ENCODE measurements at regions not wholly inside any gene's neighbourhood (a gene's known extent, or its start where the extent isn't known, plus 50 kb on each side); places are given as distances from the start of the nearest gene placed in this dataset.

DNA sequence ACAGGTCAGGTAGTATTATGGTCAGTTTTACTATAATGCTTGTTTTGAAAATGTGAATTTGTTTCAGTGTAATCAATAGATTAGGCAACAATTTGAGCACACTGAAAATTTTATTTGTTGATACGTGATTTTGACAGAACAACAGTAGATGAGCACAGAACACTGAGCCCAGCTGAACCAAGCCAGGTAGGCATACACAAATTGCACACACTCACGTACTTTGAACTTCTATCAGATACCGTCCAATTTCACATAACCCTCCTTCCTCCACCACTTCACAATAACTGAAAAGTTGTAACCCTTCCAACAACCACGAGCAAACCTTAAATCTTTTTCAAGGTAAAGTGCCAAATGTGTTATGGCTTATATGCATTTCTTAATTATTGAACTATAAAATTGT lies 229.5 kb upstream of the TMEFF2 start:
- Histone ChIP-seq H3K9me2 (replicated peaks; ENCODE audit: insufficient read depth, low read length) (no peaks in the 10 kb centered on the region), H3K9ac (ENCODE audit: low read length) (no peak overlapping the region), H2AFZ (ENCODE audit: low read length) (no peak overlapping the region), H3K36me3 (replicated peaks; ENCODE audit: insufficient read depth, low read length) (no peaks in the 10 kb centered on the region), H3K4me1 (ENCODE audit: low read length) (no peaks in the 10 kb centered on the region), H3K4me3 (ENCODE audit: low read length) (no peak overlapping the region), H3F3A (ENCODE audit: insufficient read depth, low read length) (no peaks in the 10 kb centered on the region), H3K4me2 (ENCODE audit: low read depth, low read length) (no peak overlapping the region), H3K27me3 (replicated peaks; ENCODE audit: insufficient read depth, low read length) (no peaks in the 10 kb centered on the region), H4K20me1 (ENCODE audit: insufficient read depth, low read length) (no peaks in the 10 kb centered on the region), H3K27ac (ENCODE audit: low read length) (no peak overlapping the region), H3K79me2 (ENCODE audit: low read length) (no peaks in the 10 kb centered on the region), H3K9me3 (replicated peaks; ENCODE audit: insufficient read depth, low read length) (no peaks in the 10 kb centered on the region)
- no peak for DNase-seq
- TF ChIP-seq EZH2phosphoT487 (IDR thresholded peaks at IDR 0.05; ENCODE audit: low read length), result no peak
- no peak for TF ChIP-seq EZH2 (optimal IDR thresholded peaks at IDR 0.05; ENCODE audit: low read depth, low read length)
- TF ChIP-seq, protein P1, sequence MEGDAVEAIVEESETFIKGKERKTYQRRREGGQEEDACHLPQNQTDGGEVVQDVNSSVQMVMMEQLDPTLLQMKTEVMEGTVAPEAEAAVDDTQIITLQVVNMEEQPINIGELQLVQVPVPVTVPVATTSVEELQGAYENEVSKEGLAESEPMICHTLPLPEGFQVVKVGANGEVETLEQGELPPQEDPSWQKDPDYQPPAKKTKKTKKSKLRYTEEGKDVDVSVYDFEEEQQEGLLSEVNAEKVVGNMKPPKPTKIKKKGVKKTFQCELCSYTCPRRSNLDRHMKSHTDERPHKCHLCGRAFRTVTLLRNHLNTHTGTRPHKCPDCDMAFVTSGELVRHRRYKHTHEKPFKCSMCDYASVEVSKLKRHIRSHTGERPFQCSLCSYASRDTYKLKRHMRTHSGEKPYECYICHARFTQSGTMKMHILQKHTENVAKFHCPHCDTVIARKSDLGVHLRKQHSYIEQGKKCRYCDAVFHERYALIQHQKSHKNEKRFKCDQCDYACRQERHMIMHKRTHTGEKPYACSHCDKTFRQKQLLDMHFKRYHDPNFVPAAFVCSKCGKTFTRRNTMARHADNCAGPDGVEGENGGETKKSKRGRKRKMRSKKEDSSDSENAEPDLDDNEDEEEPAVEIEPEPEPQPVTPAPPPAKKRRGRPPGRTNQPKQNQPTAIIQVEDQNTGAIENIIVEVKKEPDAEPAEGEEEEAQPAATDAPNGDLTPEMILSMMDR (IDR thresholded peaks at IDR 0.05; ENCODE audit: low read length), result no peak

DNA sequence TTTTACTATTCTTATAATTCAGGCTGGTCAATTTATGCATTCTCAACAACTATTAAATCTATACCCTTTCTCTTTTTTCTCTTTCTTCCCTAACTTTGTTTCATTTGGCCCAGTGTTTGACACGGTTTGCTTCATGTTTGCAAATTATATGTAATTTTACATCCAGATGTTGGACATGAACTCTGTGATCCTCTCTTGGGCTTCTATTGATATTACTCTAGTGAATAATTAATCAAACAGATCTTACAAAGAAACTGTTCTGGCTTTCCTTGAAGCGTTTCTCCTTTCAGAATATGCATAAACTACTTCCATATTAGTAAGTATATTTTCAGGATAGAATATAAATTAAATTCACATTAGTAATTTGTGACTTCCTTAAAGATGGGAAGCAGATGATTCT lies 225.1 kb upstream of the TMEFF2 start:
- H3K79me2 ChIP-seq (ENCODE audit: low read length), result no peaks in the 10 kb centered on the region

DNA sequence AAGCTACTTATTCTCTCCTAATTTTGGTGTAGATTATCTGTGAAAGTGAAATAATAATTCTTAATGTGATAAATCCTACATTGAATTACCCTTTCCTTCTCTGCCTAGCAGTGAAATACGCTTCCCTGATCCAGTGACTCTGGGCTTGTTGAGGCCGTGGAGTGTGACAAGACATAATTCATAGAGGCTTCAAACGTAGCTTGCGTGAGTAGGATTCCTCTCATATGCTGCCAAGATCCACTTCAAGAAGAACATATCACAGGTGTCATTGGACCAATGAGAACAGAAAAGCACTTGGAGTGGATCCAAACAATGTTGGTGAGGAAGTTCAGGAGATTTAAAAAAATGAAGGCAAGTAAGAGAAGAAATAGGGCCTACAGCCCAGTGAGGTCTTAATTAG lies 221.3 kb upstream of the TMEFF2 start:
- H3K27ac ChIP-seq (ENCODE audit: low read length), result no peak overlapping the region
- no peaks in the 10 kb centered on the region for H4K20me1 ChIP-seq (ENCODE audit: insufficient read depth, low read length)
- no peaks in the 10 kb centered on the region for H3K9me2 ChIP-seq (replicated peaks; ENCODE audit: insufficient read depth, low read length)
- TF ChIP-seq EZH2 (optimal IDR thresholded peaks at IDR 0.05; ENCODE audit: low read depth, low read length) (no peak), EZH2phosphoT487 (IDR thresholded peaks at IDR 0.05; ENCODE audit: low read length) (no peak)
- TF ChIP-seq, protein P1 (IDR thresholded peaks at IDR 0.05; ENCODE audit: low read length), result no peak
- no peaks in the 10 kb centered on the region for H3F3A ChIP-seq (ENCODE audit: insufficient read depth, low read length)
- H3K9me3 ChIP-seq (replicated peaks; ENCODE audit: insufficient read depth, low read length), result no peaks in the 10 kb centered on the region
- H3K4me2 ChIP-seq (ENCODE audit: low read depth, low read length), result no peak overlapping the region
- H3K4me1 ChIP-seq (ENCODE audit: low read length), result no peaks in the 10 kb centered on the region
- H2AFZ ChIP-seq (ENCODE audit: low read length), result no peak overlapping the region
- H3K36me3 ChIP-seq (replicated peaks; ENCODE audit: insufficient read depth, low read length), result no peaks in the 10 kb centered on the region
- no peaks in the 10 kb centered on the region for H3K79me2 ChIP-seq (ENCODE audit: low read length)
- H3K27me3 ChIP-seq (replicated peaks; ENCODE audit: insufficient read depth, low read length), result no peaks in the 10 kb centered on the region
- H3K4me3 ChIP-seq (ENCODE audit: low read length), result no peak overlapping the region
- H3K9ac ChIP-seq (ENCODE audit: low read length), result no peak overlapping the region
- no peak for DNase-seq

More for the DNA sequence above, 225.1 kb upstream of the TMEFF2 start:
- no peaks in the 10 kb centered on the region for H3K9me2 ChIP-seq (replicated peaks; ENCODE audit: insufficient read depth, low read length)
- H4K20me1 ChIP-seq (ENCODE audit: insufficient read depth, low read length), result no peaks in the 10 kb centered on the region
- no peaks in the 10 kb centered on the region for H3K4me1 ChIP-seq (ENCODE audit: low read length)
- no peak overlapping the region for H3K9ac ChIP-seq (ENCODE audit: low read length)
- H3K36me3 ChIP-seq (replicated peaks; ENCODE audit: insufficient read depth, low read length), result no peaks in the 10 kb centered on the region
- no peak overlapping the region for H3K4me2 ChIP-seq (ENCODE audit: low read depth, low read length)
- H3K27ac ChIP-seq (ENCODE audit: low read length), result no peak overlapping the region
- H3K27me3 ChIP-seq (replicated peaks; ENCODE audit: insufficient read depth, low read length), result no peaks in the 10 kb centered on the region
- no peak for DNase-seq
- no peaks in the 10 kb centered on the region for H3F3A ChIP-seq (ENCODE audit: insufficient read depth, low read length)
- TF ChIP-seq EZH2 (optimal IDR thresholded peaks at IDR 0.05; ENCODE audit: low read depth, low read length) (no peak), EZH2phosphoT487 (IDR thresholded peaks at IDR 0.05; ENCODE audit: low read length) (no peak)
- TF ChIP-seq, protein P1 (IDR thresholded peaks at IDR 0.05; ENCODE audit: low read length), result no peak
- H3K4me3 ChIP-seq (ENCODE audit: low read length), result no peak overlapping the region
- H3K9me3 ChIP-seq (replicated peaks; ENCODE audit: insufficient read depth, low read length), result no peaks in the 10 kb centered on the region
- H2AFZ ChIP-seq (ENCODE audit: low read length), result no peak overlapping the region
